ENCODE measurements at regions not wholly inside any gene's neighbourhood (a gene's known extent, or its start where the extent isn't known, plus 50 kb on each side); places are given as distances from the start of the nearest gene placed in this dataset.

DNA sequence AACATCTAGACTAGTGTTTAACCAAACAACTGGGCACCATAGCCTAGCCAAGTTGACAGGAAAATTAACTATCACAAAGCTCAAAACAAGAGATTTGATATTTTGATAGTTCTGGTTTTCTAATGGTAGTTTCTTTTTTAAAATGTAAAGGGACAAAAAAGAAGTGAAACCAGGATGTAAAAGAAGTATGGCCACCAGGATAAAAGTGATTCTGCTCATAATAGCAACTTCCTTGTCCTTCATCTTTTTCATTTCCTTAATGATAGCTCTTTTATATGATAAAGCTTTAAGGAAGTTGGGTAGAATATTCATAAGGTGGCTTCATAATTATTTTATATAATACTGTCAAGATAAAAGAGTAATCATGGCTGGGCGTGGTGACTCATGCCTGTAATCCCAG, 139.1 kb downstream of the BASP1 start:
- no peak for TF ChIP-seq CTCF (IDR thresholded peaks at IDR 0.05; ENCODE audit: low read depth, low read length)
- Histone ChIP-seq H3K4me3 (no peak overlapping the region), H3K27ac (no peak overlapping the region), H3K36me3 (no peaks in the 10 kb centered on the region), H3K9me3 (ENCODE audit: low read depth) (no peaks in the 10 kb centered on the region), H3K4me1 (ENCODE audit: low read depth) (no peaks in the 10 kb centered on the region), H3K27me3 (no peaks in the 10 kb centered on the region)
- DNase-seq (ENCODE audit: low read depth in 1 of 2, low spot score in 1 of 2) = no peak

GRCh38 chr5:17357504-17357903, 140.1 kb downstream of the BASP1 start:
- Histone ChIP-seq H3K9me3 (ENCODE audit: low read depth) (no peaks in the 10 kb centered on the region), H3K27ac (no peak overlapping the region), H3K4me1 (ENCODE audit: low read depth) (no peaks in the 10 kb centered on the region), H3K27me3 (no peaks in the 10 kb centered on the region), H3K4me3 (no peak overlapping the region), H3K36me3 (no peaks in the 10 kb centered on the region)
- DNase-seq (ENCODE audit: low read depth in 1 of 2, low spot score in 1 of 2) = no peak
- TF ChIP-seq CTCF (IDR thresholded peaks at IDR 0.05; ENCODE audit: low read depth, low read length) = no peak

GRCh38 chr5:17358031-17358430, 140.0 kb upstream of the TAF11L2 start:
- Histone ChIP-seq H3K27me3 (no peaks in the 10 kb centered on the region), H3K36me3 (no peaks in the 10 kb centered on the region), H3K27ac (no peak overlapping the region), H3K4me1 (ENCODE audit: low read depth) (no peaks in the 10 kb centered on the region), H3K9me3 (ENCODE audit: low read depth) (no peaks in the 10 kb centered on the region), H3K4me3 (no peak overlapping the region)
- DNase-seq (ENCODE audit: low read depth in 1 of 2, low spot score in 1 of 2) = no peak
- no peak for TF ChIP-seq CTCF (IDR thresholded peaks at IDR 0.05; ENCODE audit: low read depth, low read length)

DNA sequence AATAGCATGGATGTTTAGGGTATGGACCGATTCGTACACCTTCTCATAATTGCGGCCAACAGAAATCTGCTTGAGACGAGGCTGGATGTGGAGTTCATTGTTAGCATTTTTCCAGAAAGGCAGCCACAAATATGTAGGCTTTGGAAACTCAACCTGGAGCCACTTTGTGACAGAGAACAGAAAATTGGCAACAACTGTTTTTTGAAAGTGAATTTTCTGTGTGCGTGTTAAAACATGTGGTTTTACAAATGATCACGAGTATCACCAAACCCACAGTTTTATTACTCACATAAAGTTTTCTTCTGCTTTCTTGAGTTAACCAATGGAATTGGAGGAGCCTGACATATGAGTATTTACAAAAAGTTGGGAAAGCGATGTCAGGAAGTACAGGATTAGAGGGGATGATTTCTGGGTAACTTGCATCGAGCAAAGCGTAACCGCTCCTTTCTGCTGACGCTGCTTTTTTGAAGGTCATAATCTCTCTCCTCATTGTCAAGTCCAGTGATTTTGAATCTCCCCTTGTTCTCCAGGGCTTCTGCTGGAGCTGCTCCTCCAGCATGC, 138.5 kb upstream of the TAF11L2 start:
- Histone ChIP-seq H3K4me1 (ENCODE audit: low read depth) (no peaks in the 10 kb centered on the region), H3K4me3 (no peak overlapping the region), H3K9me3 (ENCODE audit: low read depth) (no peaks in the 10 kb centered on the region), H3K36me3 (no peaks in the 10 kb centered on the region), H3K27ac (no peak overlapping the region), H3K27me3 (no peaks in the 10 kb centered on the region)
- peak in 1 of 2 donors; percentile 56 for DNase-seq (ENCODE audit: low read depth in 1 of 2, low spot score in 1 of 2)
- TF ChIP-seq CTCF (IDR thresholded peaks at IDR 0.05; ENCODE audit: low read depth, low read length) = no peak

- Histone ChIP-seq H3K4me3 (no peak overlapping the region), H3K9me3 (ENCODE audit: low read depth) (no peaks in the 10 kb centered on the region), H3K36me3 (no peaks in the 10 kb centered on the region), H3K27ac (no peak overlapping the region), H3K27me3 (no peaks in the 10 kb centered on the region), H3K4me1 (ENCODE audit: low read depth) (no peaks in the 10 kb centered on the region)
- TF ChIP-seq CTCF (IDR thresholded peaks at IDR 0.05; ENCODE audit: low read depth, low read length) = no peak
- DNase-seq (ENCODE audit: low read depth in 1 of 2, low spot score in 1 of 2) = no peak
These were observed 137.2 kb upstream of the TAF11L2 start for GRCh38 chr5:17360879-17361278.

- H3K36me3 ChIP-seq = no peaks in the 10 kb centered on the region
- no peaks in the 10 kb centered on the region for H3K9me3 ChIP-seq (ENCODE audit: low read depth)
- DNase-seq (ENCODE audit: low read depth in 1 of 2, low spot score in 1 of 2) = no peak
- no peak overlapping the region for H3K27ac ChIP-seq
- TF ChIP-seq CTCF (IDR thresholded peaks at IDR 0.05; ENCODE audit: low read depth, low read length) = no peak
- H3K4me1 ChIP-seq (ENCODE audit: low read depth) = no peaks in the 10 kb centered on the region
- no peaks in the 10 kb centered on the region for H3K27me3 ChIP-seq
- H3K4me3 ChIP-seq = no peak overlapping the region
These were observed 136.7 kb upstream of the TAF11L2 start for GRCh38 chr5:17361331-17361730.

Measured in cardiac muscle cell (in vitro differentiated cells and primary cell).